ENCODE measurements at regions not wholly inside any gene's neighbourhood (a gene's known extent, or its start where the extent isn't known, plus 50 kb on each side); places are given as distances from the start of the nearest gene placed in this dataset.
"Not testable (repeated sequence)": the region's sequence is repeated elsewhere in the genome, so short reads cannot be mapped to it uniquely, and the experiment has no call there.

DNA sequence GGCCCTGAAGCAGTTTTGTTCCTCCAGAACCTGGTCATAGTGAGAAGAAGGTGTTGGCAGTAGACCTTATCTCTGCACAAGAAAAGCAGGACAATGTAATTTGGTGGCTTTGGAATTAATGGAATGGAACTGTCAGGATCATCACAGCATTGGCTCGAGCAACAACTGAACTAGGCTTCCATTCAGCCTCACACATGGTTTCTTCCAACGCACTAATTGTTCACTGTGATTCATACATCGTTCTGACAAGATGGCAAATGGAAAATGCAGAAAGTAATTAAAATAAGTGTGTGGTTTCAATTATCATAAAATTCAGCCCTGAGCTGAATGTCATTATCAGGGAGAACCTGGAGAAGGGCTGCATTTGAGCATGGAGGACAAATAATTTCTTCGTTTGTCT is 80.6 kb downstream of the MFSD1 start:
- no peak for DNase-seq

DNA sequence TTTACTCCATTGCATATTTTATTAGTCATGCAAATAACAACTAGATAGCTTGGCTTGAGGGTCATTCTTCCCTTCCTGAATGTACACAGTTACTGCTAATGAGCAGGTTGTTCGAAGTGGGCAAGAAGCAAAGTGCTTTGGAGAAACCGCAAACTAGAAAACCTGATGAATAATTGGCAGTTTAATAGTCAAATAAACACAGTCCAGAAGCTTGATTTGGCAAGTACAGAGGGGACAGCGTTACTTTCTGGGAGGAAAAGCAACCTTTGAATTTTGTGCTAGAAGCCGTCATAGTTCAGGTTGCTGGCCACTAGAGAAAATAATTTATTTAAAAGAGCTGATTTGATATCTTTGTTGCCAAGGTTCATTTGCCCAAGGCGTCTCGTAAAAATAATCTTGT is 94.9 kb downstream of the MFSD1 start:
- no peak for DNase-seq

DNA sequence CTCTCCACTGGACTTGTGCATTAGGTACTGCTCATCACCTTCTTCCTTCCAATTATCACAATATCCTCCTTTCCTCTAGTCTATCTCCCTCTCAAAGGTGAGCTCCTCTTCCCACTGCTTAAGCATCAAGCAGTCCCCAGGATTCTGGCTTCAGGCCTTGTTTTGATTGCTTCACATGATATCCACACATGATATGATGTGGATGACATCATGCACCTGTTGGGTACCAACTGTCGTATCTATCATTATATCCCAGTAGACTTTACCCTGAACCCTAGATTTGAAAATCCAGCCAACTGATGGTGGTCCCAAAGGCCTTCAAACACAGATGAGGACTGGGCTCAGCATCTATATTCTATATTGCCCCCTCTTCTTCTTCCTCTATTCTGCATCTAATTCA is 104.9 kb downstream of the MFSD1 start:
- DNase-seq, result no peak

DNA sequence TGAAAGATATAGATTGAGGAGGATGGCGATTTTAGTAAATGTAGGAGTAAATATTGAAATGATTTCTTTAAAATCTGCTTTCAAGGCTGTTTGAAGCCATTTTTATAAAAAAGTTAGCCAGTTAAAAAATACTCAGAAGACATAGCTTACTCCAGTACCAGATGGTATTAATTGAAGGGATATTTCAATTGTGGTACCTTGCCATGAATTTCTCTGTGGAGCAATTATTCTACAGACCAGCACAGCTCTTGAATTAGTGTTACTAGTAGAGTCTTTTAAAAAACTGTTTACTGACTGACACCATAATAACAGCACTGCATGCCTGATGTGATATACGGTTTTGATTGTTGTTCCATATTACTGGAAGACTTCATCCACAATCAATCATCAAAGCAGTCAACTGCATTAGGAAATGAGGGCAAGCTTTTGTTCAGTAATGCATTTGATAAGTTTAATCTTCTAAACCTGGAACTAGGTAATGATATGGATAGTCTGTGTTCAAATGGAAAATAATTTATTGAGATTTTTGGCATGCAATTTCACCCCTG is 106.4 kb downstream of the MFSD1 start:
- DNase-seq, result no peak

DNA sequence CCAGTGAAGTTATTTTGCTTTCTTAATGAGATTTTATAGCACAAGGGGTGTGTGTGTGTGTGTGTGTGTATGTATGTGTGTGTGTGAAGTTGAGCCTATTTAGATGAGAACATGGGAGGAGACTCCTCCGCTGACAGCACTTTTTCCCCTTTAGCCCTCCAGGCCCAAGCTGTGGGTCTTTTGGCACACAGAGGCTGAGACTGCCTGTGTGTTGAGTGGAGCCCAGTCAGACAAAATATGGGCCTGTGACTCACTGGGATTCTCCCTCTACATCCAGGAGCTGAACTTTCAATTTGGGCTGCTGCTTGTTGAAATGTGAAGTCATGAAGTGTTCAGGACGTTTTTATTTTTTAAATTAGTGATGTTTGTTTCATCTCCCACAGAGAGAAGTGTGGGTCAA is 108.0 kb downstream of the MFSD1 start:
- no peak for DNase-seq

DNA sequence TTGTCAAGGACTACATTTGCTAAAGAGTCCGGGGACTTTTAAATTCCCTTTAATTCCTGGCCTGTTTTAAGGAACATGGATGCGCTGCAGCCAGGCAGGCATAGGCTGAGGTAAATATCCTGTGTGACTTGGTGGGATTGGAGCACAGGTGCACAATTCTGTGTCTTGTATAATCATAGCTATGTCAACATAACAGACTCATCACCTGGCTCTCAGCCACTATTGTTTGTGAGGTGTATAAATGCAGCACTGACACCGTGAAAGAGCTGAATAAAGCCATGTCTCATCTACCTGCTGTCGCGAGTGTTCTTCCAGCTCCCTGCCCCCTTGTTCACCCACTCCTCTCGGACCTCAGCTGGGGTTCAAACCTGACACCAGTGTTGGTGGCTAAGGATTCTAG is 109.7 kb downstream of the MFSD1 start:
- DNase-seq, result no peak

DNA sequence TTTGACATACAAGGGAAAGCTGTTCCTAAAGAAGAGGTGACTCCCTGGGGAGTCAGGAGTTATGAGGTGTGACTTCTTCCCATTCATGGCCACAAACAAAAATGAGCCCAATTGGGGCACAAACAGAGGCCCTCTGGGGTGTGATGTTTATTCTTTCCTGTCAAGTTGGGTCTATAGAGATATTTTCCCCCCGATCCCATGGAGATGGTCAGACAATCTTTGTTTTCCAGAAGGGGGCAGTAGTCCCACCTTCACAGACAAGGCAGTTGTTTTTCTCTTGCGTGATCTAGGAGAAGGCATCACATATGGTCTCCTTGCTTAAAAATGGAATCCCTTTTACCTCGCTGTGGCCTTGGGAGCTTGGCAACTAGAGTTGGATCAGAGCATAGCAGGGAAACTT is 110.3 kb downstream of the MFSD1 start:
- DNase-seq, result no peak

DNA sequence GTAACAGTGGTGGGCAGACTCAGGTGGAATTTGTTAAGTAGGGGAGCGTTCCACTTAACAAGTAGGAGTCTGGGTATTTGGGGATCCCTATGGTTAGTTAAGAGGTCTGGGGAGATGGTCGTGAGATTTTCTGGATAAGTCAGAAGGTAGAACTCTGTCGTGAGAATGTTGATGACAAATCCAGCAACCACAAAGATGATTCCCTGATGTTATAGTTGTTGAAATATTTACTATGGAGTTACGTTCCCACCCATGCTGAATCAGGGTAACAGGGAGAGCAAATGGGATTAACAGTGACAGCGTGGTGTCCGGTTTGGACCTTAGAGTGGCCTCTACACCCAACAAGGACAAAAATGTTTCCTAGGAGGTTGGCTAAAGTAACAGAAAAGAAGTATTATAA is 110.8 kb downstream of the MFSD1 start:
- no peak for DNase-seq

DNA sequence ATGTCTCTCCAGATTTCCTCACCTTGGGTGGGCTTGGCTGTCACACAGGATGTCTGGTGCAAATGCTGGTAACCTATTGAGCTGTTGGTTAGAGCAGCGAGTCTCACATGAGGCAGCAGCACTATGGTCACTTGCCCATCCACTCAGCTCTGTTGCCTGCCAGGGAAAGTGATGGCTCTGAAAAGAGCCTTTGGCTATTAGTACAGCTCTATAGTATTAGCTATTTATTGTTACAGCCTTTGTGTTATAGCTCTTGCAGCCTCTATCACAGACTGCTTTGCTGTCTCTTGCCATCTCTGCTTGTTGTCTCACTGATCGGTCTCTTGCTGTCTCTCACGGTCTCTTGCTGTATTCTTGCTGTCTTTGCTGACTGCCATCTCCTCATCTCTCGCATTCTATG is 114.3 kb downstream of the MFSD1 start:
- DNase-seq, result no peak

DNA sequence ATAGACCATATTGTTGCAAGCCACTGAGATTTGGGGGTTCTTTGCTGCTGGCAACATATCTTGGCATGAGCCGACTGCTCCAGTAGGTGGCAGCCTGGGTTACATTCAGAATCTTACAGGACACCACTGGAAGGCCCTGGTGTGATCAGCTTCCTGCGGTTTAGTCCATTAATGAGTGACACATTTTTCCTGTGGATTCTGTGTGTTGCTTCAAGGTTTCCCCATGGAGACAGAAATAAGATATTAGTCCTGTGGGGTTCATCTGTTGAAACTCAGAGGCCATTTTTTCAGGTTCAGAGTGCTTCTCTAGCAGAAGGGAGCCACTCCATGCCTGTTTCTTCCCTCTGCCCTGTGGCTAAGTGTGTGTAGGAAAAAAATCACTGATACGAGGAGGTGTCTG is 116.2 kb downstream of the MFSD1 start:
- peak; percentile 42 for DNase-seq

DNA sequence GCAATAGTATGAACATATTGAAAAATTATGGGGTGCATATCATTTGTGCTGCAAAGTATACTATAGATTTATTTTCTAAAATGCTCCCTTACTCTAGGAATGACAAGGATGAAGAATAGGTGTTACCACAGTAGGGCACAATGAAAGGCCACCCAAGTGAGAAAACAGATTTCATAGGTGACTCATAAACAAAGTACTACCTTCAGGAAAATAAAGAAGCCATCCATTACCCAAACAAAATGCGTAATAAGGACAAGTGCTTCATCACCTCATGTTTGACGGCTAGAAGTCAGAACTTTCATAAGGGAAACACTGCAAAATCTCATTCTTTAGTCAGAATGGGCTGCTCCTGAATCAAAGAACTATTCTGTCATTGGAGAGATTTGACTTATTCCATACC is 116.6 kb downstream of the MFSD1 start:
- DNase-seq, result no peak

DNA sequence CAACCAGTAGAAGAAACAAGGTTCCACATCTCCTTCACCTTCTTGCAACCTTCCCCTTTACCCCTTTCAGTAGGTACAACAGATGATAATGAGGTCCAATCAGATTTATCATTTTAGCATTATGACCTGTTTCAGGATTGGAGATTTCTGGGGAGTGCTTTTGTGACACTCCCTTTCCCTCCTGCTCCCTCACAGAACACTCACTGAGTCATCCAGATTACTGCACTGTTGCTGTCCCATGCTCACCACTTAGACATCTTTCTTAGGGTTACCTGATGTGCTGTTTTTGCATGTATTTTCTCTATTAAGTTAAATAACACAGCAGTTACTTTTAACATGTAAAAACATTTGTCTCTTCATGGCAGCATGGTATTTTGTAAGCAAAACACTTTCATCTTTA is 118.5 kb downstream of the MFSD1 start:
- DNase-seq, result no peak

DNA sequence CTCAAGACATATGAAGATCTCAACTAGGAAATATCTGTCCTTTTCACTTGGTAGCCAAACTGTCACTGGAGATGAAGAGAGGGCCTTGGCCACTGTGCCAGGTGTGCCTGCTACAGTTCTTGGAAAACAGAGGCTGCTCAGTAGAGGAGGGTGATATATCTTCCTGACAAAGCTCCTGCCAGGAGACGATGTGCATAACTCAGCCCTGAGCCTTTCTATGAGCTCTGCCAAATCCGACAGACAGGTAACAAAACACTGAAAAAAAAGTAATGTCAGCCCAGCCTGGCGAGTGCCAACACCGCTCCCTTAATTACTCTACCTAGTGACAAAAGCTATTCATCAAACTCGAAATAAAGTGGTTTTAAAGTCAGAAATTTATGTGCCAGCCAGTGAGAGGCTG is 123.2 kb downstream of the MFSD1 start:
- no peak for DNase-seq

DNA sequence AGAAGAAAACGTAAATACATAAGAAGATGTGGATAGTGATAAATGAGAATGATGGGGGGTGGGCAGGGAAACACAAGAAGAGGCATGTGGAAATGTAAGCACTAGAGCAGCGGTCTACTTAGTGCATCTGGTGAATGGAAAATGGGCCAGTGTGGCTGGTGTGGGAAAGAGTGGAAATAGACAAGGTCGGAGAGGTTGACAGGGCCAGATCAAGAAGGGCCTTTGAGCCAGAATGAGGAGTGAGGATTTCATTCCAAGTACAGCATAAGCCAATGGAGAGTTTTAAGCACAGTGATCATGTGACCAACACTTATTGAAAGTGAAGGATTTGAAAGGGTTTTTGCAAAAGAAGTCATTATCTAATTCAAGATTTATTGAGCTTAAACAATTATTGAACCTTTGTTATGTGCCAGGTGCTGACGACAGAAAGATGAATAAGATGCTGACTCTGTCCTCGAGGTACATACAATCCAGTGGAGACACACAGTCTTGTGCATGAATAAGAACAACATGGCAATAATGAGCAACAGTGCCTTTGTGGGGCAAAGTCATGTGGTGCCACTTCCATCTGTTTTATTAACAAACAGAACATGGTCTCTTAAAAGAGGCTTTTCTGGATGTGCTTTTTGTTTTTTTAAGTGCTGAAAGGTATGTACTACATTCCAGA is 124.1 kb downstream of the MFSD1 start:
- no peak for DNase-seq

DNA sequence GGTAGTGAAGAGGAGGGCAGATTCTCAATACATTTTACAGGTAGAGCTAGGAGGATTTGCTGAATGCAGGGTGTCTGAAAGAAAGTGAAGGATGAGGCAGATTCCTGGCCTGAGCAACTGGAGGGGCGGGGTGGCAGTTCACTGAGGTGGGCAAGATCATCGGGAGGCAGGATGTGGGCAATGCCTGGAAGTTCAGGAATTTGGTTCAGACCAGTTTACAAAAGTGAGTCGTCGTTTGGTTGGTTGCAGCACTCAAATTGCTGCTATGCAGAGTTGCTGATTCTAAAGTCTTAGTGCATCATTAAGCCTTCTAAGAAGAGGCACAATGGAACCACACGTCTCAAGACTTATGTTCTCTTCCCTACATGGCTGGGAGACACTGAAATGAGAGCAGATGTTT is 134.0 kb downstream of the MFSD1 start:
- DNase-seq, result no peak

DNA sequence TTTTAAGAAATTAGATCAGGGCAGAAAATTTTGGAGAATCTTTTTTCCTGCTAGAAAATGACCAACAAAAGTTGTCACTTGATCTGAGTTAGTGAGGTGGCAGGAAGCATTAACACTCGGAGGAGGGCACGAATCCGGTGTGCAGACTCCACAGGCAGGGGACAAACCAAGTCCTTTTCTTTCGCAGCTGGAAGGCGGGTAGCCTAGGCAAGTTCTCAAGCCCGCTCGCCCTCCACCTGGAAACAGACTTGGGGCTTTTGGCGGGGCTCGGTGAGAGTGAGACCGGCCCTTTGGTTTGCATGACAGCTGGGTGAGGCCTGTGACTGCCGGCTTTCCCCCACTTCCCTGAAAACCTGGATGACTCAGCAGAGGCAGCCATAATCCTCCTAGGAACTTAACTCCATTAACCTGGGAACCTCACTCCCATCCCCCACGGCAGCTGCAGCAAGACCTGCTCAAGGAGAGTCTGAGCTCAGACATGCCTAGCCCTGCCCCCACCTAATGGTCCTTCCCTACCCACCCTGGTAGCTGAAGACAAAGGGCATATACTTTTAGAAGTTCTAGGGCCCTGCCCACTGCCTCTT is 134.8 kb downstream of the MFSD1 start:
- DNase-seq, result no peak

DNA sequence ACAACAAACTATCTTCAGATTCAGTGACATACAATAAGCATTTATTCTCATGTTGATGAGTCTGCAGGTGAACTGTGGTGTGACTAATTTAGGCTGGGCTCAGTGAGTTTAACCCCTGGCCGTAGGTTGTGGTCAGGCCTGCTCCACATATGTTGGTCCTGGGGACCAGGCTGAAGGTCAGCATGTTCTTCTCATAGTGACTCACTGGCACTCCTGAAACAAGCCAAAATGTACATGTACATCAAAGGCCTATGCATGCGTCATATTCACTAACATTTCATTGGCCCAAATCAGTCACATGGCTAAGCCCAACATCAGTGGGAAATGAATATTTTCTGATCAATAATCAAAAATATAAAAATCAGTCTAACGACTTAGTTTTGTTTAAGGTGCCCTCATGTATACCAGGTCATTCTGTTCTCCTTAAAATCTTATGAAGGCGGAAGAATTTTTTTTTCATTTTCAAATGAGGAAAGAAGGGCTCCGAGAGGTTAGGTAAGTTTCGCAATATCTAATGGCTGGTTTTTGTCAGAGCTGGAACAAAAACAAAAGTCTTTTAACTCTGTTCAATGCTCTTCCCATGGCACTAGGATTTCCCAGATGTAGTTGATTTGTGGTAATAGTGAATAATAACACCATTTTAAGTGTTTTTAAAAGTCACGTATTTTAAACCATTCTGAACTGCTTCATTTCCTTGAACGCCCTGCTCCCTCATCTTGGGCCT is 148.5 kb downstream of the MFSD1 start:
- no peak for DNase-seq

DNA sequence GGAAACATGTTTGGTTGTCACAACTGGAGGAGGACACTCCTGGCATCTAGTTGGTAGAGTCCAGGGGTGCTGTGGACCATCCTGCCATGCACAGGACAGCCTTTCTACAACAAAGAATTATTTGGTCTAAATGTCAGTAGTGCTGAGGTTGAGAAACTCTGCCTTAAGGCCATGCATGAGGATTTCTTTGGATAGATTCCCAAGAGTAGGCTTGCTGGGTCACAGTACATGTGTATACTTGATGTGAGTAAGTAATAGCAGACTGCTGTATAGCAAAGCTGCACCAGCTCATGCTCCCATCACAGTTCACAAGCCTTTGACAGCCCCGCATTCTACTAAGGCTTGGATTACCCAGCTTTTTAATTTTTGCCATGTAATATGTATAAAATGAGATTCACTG is 151.3 kb downstream of the MFSD1 start:
- no peak for DNase-seq

DNA sequence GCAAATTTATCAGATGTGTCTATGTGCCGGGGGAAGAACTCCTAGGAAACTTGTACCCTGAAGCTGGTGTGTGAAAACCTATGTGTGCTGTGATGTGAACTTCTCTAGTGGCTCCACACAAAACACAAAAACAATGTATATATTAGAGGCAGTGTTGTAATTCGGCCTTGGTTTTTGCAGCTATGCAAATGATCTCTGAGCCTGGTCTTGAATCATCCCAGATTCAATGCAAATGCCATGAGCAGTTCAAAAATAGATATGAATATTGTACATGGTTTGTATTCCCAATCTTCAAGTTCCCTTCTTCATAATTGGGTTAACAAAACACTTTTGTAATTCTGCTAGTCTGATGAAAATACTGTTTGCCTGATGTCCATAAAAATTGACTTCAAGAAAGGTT is 152.6 kb downstream of the MFSD1 start:
- no peak for DNase-seq

DNA sequence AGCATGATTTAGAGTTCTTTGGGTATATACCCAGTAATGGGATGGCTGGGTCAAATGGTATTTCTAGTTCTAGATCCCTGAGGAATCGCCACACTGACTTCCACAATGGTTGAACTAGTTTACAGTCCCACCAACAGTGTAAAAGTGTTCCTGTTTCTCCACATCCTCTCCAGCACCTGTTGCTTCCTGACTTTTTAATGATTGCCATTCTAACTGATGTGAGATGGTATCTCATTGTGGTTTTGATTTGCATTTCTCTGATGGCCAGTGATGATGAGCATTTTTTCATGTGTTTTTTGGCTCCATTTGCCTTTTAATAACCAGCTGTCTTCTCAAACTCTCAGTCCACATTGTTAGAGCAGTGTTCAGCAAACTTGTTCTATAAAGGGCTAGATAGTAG is 155.9 kb downstream of the MFSD1 start:
- not testable (repeated sequence) for DNase-seq

DNA sequence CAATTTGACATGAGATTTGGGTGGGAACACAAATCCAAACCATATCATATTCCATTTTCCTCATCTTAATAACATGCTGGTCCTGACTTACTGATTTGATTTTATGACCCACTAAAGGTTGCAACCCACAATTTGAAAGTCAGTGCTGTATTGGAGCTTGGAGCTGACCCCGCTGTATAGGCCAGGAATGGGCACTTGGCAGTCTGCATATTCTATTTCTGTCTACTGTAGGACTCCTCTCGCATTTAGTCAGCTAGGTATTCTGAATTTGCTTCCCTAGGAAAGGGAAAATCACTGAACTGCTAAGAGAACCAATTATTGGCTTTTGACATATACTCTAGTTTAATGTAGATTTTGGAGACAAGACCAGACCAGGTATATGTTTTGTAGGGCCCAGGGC is 157.0 kb downstream of the MFSD1 start:
- no peak for DNase-seq

DNA sequence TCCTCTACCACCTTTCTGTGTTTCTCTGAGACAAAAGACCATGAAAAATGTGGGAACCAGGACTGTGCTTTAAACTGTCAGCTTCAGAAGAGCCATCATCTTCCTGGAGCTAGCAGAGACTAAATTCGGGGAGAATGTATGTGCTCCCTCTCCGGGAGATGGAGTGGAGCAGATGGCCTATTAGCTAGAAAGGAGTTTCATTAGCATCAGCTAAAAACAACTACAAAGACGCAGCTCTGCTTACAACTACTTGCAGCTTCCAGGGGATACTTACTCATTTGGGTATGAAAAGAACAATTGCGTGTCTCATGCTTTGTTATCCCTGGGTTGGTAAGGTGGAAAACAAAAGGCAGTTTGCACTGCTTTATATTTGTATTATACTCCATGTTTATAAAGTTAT is 159.6 kb downstream of the MFSD1 start:
- no peak for DNase-seq

DNA sequence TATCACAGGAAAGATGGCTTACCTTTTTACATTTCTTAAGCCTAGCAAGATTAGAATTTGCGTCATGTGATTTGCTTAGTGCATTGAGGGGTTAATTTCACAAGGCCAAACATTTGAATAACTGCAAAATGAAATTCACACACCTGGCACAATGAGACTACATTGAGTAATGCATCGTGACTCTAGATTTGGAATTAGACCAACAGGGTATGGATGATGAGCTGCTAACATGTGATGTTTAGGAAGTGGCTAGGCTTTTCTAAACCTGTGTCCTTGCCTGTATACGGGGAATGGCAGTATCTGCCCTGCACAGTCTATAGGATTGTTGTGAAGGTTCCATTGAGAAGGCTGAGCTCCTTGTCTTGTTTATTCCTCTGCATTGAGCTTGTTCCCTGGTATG is 160.1 kb downstream of the MFSD1 start:
- DNase-seq, result no peak

DNA sequence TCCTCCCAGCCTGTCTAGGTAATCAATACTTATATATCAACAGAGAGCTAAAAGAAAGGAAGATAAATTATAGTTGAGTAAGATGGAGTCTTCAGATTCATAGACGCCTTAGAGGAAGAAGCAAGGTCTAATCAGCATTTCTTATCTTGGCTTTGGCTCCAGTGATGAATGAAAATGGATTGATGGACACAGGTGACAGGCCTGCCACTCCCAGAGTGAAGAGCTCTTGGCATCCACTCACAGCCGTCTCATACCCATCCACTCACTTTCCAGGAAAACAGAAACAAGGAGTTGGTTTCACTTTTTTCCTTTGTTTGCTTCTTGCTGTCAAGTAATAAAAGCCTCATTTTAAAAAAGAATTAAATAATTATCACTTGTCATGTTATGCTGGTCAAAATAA is 168.2 kb downstream of the MFSD1 start:
- no peak for DNase-seq

Measured in left kidney (tissue), 1 donor.